ENCODE measurements at regions not wholly inside any gene's neighbourhood (a gene's known extent, or its start where the extent isn't known, plus 50 kb on each side); places are given as distances from the start of the nearest gene placed in this dataset.

GRCh38 chr18:73006331-73006730, 138.5 kb upstream of the NETO1 start:
- TF ChIP-seq POLR2A (IDR thresholded peaks at IDR 0.05; ENCODE audit: borderline replicate concordance, extremely low read depth, insufficient read depth, insufficient read length) (no peak), POLR2AphosphoS5 (IDR thresholded peaks at IDR 0.05; ENCODE audit: low read depth, low read length) (no peak), JUND (IDR thresholded peaks at IDR 0.05) (no peak)
